HepG2 (cell line): ENCODE measurements at regions not wholly inside any gene's neighbourhood (a gene's known extent, or its start where the extent isn't known, plus 50 kb on each side); places are given as distances from the start of the nearest gene placed in this dataset.

Source experiments
- AHDC1 ChIP-seq: sonication (generic); formaldehyde crosslinking; IDR thresholded peaks from 2 replicates; pipeline ENCODE4 v1.5.1; 2020; ENCODE audit warnings: mild to moderate bottlenecking, missing genetic modification reagents, borderline replicate concordance
- ARID2 ChIP-seq: sonication (generic); formaldehyde crosslinking; IDR thresholded peaks from 2 replicates; pipeline ENCODE4 v1.8.1; 2022; ENCODE audit warnings: mild to moderate bottlenecking, missing genetic modification reagents, borderline replicate concordance
- CEBPG ChIP-seq: IDR thresholded peaks from 2 replicates; pipeline ENCODE4 v1.6.1; 2016
- HOMEZ ChIP-seq: IDR thresholded peaks from 2 replicates; pipeline ENCODE4 v1.6.1; 2016; ENCODE audit warnings: low read depth
- IRF9 ChIP-seq: sonication (generic); formaldehyde crosslinking; IDR thresholded peaks from 2 replicates; pipeline ENCODE4 v1.8.0; 2022; ENCODE audit warnings: missing genetic modification reagents, mild to moderate bottlenecking, borderline replicate concordance
- MAFK ChIP-seq, 2 experiments: IDR thresholded peaks in 1 of 2; conservative IDR thresholded peaks in 1 of 2; 2 replicates each; pipeline ENCODE4 v1.6.1; 2011; ENCODE audit warnings: improper control_type of control experiment in 2 of 2, low read length in 2 of 2
- PPARG ChIP-seq: conservative IDR thresholded peaks from 2 replicates; pipeline ENCODE4 v1.6.1; 2016; ENCODE audit warnings: missing biosample characterization, missing genetic modification reagents
- RERE ChIP-seq: IDR thresholded peaks from 2 replicates; pipeline ENCODE4 v1.6.1; 2016; ENCODE audit warnings: low read depth, missing genetic modification reagents, missing compliant biosample characterization
- RFXAP ChIP-seq: sonication (generic); formaldehyde crosslinking; IDR thresholded peaks from 2 replicates; pipeline ENCODE4 v1.4.0; 2020; ENCODE audit warnings: missing genetic modification reagents, borderline replicate concordance
- ZNF557 ChIP-seq: sonication (generic); formaldehyde crosslinking; IDR thresholded peaks from 2 replicates; pipeline ENCODE4 v1.4.0; 2020; ENCODE audit warnings: missing genetic modification reagents
- TF ChIP-seq, protein P1 (sequence below): sonication (generic); formaldehyde crosslinking; IDR thresholded peaks from 2 replicates; pipeline ENCODE4 v1.5.1; 2020; ENCODE audit warnings: missing genetic modification reagents, mild to moderate bottlenecking, borderline replicate concordance
- TF ChIP-seq, protein P2 (sequence below): sonication (generic); formaldehyde crosslinking; IDR thresholded peaks from 2 replicates; pipeline ENCODE4 v1.8.1; 2023; ENCODE audit warnings: mild to moderate bottlenecking, moderate library complexity, missing genetic modification reagents

GRCh38 chr1:213733705-213734104 is 254.1 kb upstream of the PROX1 start (continued):
- TF ChIP-seq, protein P1, sequence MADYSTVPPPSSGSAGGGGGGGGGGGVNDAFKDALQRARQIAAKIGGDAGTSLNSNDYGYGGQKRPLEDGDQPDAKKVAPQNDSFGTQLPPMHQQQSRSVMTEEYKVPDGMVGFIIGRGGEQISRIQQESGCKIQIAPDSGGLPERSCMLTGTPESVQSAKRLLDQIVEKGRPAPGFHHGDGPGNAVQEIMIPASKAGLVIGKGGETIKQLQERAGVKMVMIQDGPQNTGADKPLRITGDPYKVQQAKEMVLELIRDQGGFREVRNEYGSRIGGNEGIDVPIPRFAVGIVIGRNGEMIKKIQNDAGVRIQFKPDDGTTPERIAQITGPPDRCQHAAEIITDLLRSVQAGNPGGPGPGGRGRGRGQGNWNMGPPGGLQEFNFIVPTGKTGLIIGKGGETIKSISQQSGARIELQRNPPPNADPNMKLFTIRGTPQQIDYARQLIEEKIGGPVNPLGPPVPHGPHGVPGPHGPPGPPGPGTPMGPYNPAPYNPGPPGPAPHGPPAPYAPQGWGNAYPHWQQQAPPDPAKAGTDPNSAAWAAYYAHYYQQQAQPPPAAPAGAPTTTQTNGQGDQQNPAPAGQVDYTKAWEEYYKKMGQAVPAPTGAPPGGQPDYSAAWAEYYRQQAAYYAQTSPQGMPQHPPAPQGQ = no peak
- peak; percentile 76; the same call in 1 of the 2 replicates for TF ChIP-seq AHDC1 (CRISPR knock-in tag)
- no peak for TF ChIP-seq ARID2 (CRISPR knock-in tag)
- TF ChIP-seq CEBPG = peak; percentile 27; the same call in 1 of the 2 replicates
- TF ChIP-seq ZNF557 (CRISPR knock-in tag) = no peak
- TF ChIP-seq MAFK (conservative IDR thresholded peaks at IDR 0.05 in 1 of 2, IDR thresholded peaks at IDR 0.05 in 1 of 2; ENCODE audit: low read length in 2 of 2) = no peak
- TF ChIP-seq PPARG (CRISPR knock-in tag) = peak; percentile 77
- no peak for TF ChIP-seq RFXAP (CRISPR knock-in tag)
- TF ChIP-seq HOMEZ (CRISPR knock-in tag) = 0 out of 2 replicates have a peak, but pooled peaks have one; percentile 48
- no peak for TF ChIP-seq IRF9 (CRISPR knock-in tag)
- TF ChIP-seq, protein P2, sequence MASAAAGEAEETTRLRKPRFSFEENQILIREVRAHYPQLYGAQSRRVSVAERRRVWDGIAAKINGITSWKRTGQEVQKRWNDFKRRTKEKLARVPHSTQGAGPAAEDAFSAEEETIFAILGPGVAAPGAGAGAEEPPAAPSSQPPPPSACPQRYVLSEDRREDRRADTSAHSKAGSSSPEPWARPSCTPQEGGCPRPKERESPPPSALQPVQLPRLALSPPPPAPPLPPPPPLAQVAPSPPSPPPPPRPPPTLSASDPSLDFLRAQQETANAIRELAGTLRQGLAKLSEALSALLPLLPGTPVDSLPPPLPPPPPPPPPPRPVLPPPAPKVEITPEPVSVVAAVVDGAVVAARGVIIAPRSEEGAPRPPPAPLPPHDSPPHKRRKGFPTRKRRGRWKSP (CRISPR knock-in tag) = no peak
- TF ChIP-seq RERE (CRISPR knock-in tag) = 0 out of 2 replicates have a peak, but pooled peaks have one; percentile 31
